ENCODE measurements at regions not wholly inside any gene's neighbourhood (a gene's known extent, or its start where the extent isn't known, plus 50 kb on each side); places are given as distances from the start of the nearest gene placed in this dataset.

- H3K4me1 ChIP-seq (ENCODE audit: control insufficient read depth in 3 of 3, insufficient read depth in 3 of 3, low read length in 3 of 3), result peaks cover 0 to 6% (median 0%) of the 10 kb centered on the region in 3 donors
- no peaks in the 10 kb centered on the region for H3K36me3 ChIP-seq (ENCODE audit: control insufficient read depth in 3 of 3, insufficient read depth in 3 of 3, low read length in 3 of 3)
These were observed 126.8 kb downstream of the SPATA31D1 start for GRCh38 chr9:82115331-82115730.

DNA sequence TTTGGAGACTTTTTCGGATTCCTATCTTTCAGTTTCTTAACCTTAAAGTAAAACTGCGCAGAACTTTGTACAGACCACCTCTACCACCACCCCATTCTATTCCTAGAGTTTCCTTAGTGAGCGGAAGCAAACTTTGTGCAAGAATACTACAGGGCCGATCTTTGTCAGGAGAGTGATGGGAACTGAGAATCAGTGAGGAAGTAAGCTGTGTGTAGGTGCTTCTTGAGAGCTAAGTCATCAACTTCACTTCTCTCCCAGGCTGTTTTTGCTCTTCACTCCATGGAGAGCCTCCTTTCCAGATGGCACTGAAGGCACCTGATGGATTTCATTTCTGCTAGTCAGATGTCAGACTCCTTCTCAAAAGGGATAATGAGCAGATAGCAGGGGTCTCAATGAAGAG is 127.3 kb downstream of the SPATA31D1 start:
- H3K9me3 ChIP-seq (ENCODE audit: control insufficient read depth in 3 of 3, low read length in 3 of 3), result no peaks in the 10 kb centered on the region
- H3K4me3 ChIP-seq (ENCODE audit: low read length in 3 of 3), result no peak overlapping the region
- H3K27me3 ChIP-seq (ENCODE audit: control insufficient read depth in 3 of 3, insufficient read depth in 3 of 3, low read length in 3 of 3), result no peaks in the 10 kb centered on the region
- H3K36me3 ChIP-seq (ENCODE audit: control insufficient read depth in 3 of 3, insufficient read depth in 3 of 3, low read length in 3 of 3), result no peaks in the 10 kb centered on the region
- peaks cover 0 to 6% (median 0%) of the 10 kb centered on the region in 3 donors for H3K4me1 ChIP-seq (ENCODE audit: control insufficient read depth in 3 of 3, insufficient read depth in 3 of 3, low read length in 3 of 3)
- no peak overlapping the region for H3K27ac ChIP-seq (ENCODE audit: low read depth, low read length)
- H3K9ac ChIP-seq (ENCODE audit: low read depth in 1 of 3, low read length in 3 of 3), result no peak overlapping the region

More at GRCh38 chr9:82115331-82115730, 126.8 kb downstream of the SPATA31D1 start:
- Histone ChIP-seq H3K4me3 (ENCODE audit: low read length in 3 of 3) (no peak overlapping the region), H3K27me3 (ENCODE audit: control insufficient read depth in 3 of 3, insufficient read depth in 3 of 3, low read length in 3 of 3) (no peaks in the 10 kb centered on the region), H3K9me3 (ENCODE audit: control insufficient read depth in 3 of 3, low read length in 3 of 3) (no peaks in the 10 kb centered on the region), H3K27ac (ENCODE audit: low read depth, low read length) (no peak overlapping the region), H3K9ac (ENCODE audit: low read depth in 1 of 3, low read length in 3 of 3) (no peak overlapping the region)

DNA sequence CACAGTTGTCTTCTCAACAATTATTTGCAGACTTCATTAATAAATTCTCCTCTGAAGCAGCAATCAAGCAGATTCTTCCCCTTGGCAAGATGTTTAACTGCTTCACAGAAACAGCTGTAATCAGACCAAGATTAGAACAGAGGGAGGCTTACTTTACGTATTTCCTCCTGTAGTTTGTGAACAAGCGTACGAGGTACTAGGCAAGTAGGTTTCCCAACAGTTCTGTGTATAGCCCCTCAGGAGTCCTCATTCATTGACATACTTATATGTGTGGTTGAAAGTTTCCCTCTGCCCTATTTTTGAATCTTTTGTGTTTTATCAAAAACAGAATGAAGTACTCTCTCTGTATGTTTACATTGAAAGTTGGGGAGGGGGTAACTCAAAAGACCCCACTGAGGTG is 128.0 kb downstream of the SPATA31D1 start:
- no peak overlapping the region for H3K9ac ChIP-seq (ENCODE audit: low read depth in 1 of 3, low read length in 3 of 3)

GRCh38 chr9:82117026-82117811 is 128.6 kb downstream of the SPATA31D1 start:
- H3K36me3 ChIP-seq (ENCODE audit: control insufficient read depth in 3 of 3, insufficient read depth in 3 of 3, low read length in 3 of 3), result no peaks in the 10 kb centered on the region
- peak overlapping the region in 1 of 3 donors; percentile 17 for H3K9ac ChIP-seq (ENCODE audit: low read depth in 1 of 3, low read length in 3 of 3)
- H3K27ac ChIP-seq (ENCODE audit: low read depth, low read length), result no peak overlapping the region
- H3K4me3 ChIP-seq (ENCODE audit: low read length in 3 of 3), result no peak overlapping the region
- no peaks in the 10 kb centered on the region for H3K27me3 ChIP-seq (ENCODE audit: control insufficient read depth in 3 of 3, insufficient read depth in 3 of 3, low read length in 3 of 3)
- H3K4me1 ChIP-seq (ENCODE audit: control insufficient read depth in 3 of 3, insufficient read depth in 3 of 3, low read length in 3 of 3), result peaks cover 0 to 6% (median 0%) of the 10 kb centered on the region in 3 donors
- H3K9me3 ChIP-seq (ENCODE audit: control insufficient read depth in 3 of 3, low read length in 3 of 3), result no peaks in the 10 kb centered on the region

More for the DNA sequence above, 128.0 kb downstream of the SPATA31D1 start:
- H3K27me3 ChIP-seq (ENCODE audit: control insufficient read depth in 3 of 3, insufficient read depth in 3 of 3, low read length in 3 of 3), result no peaks in the 10 kb centered on the region
- H3K4me1 ChIP-seq (ENCODE audit: control insufficient read depth in 3 of 3, insufficient read depth in 3 of 3, low read length in 3 of 3), result peaks cover 0 to 6% (median 0%) of the 10 kb centered on the region in 3 donors
- H3K36me3 ChIP-seq (ENCODE audit: control insufficient read depth in 3 of 3, insufficient read depth in 3 of 3, low read length in 3 of 3), result no peaks in the 10 kb centered on the region
- H3K4me3 ChIP-seq (ENCODE audit: low read length in 3 of 3), result no peak overlapping the region
- H3K27ac ChIP-seq (ENCODE audit: low read depth, low read length), result no peak overlapping the region
- H3K9me3 ChIP-seq (ENCODE audit: control insufficient read depth in 3 of 3, low read length in 3 of 3), result no peaks in the 10 kb centered on the region

- peaks cover 0 to under 1% (median 0%) of the 10 kb centered on the region in 3 donors for H3K4me1 ChIP-seq (ENCODE audit: control insufficient read depth in 3 of 3, insufficient read depth in 3 of 3, low read length in 3 of 3)
- no peaks in the 10 kb centered on the region for H3K36me3 ChIP-seq (ENCODE audit: control insufficient read depth in 3 of 3, insufficient read depth in 3 of 3, low read length in 3 of 3)
- no peak overlapping the region for H3K9ac ChIP-seq (ENCODE audit: low read depth in 1 of 3, low read length in 3 of 3)
- no peak overlapping the region for H3K27ac ChIP-seq (ENCODE audit: low read depth, low read length)
- H3K9me3 ChIP-seq (ENCODE audit: control insufficient read depth in 3 of 3, low read length in 3 of 3), result no peaks in the 10 kb centered on the region
- no peak overlapping the region for H3K4me3 ChIP-seq (ENCODE audit: low read length in 3 of 3)
- H3K27me3 ChIP-seq (ENCODE audit: control insufficient read depth in 3 of 3, insufficient read depth in 3 of 3, low read length in 3 of 3), result no peaks in the 10 kb centered on the region
These were observed 134.2 kb downstream of the SPATA31D1 start for GRCh38 chr9:82122731-82123130.

- no peaks in the 10 kb centered on the region for H3K27me3 ChIP-seq (ENCODE audit: control insufficient read depth in 3 of 3, insufficient read depth in 3 of 3, low read length in 3 of 3)
- H3K4me1 ChIP-seq (ENCODE audit: control insufficient read depth in 3 of 3, insufficient read depth in 3 of 3, low read length in 3 of 3), result no peaks in the 10 kb centered on the region
- no peaks in the 10 kb centered on the region for H3K9me3 ChIP-seq (ENCODE audit: control insufficient read depth in 3 of 3, low read length in 3 of 3)
- no peak overlapping the region for H3K4me3 ChIP-seq (ENCODE audit: low read length in 3 of 3)
- no peak overlapping the region for H3K9ac ChIP-seq (ENCODE audit: low read depth in 1 of 3, low read length in 3 of 3)
- H3K36me3 ChIP-seq (ENCODE audit: control insufficient read depth in 3 of 3, insufficient read depth in 3 of 3, low read length in 3 of 3), result no peaks in the 10 kb centered on the region
- H3K27ac ChIP-seq (ENCODE audit: low read depth, low read length), result no peak overlapping the region
These were observed 135.5 kb downstream of the SPATA31D1 start for GRCh38 chr9:82124090-82124489.

DNA sequence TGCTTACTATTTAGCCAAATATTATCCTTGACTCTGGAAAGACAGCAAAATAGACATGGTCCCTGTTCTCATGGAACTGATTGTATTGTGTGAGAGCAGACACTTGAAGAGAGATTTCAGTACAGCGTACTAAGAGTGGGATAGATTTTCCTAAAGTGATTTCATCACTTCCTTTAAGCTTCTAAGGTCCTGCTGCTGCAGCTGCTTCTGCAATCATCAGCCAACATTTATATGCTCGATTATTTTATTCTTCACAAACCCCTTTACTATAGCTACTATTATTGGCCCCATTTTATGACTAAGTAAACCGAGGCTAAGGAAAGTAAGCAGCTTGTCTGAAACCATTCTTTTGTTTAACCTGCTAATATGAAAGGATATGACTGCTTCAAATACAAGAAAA is 137.7 kb downstream of the SPATA31D1 start:
- Histone ChIP-seq H3K4me3 (ENCODE audit: low read length in 3 of 3) (no peak overlapping the region), H3K4me1 (ENCODE audit: control insufficient read depth in 3 of 3, insufficient read depth in 3 of 3, low read length in 3 of 3) (no peaks in the 10 kb centered on the region), H3K27me3 (ENCODE audit: control insufficient read depth in 3 of 3, insufficient read depth in 3 of 3, low read length in 3 of 3) (no peaks in the 10 kb centered on the region), H3K9me3 (ENCODE audit: control insufficient read depth in 3 of 3, low read length in 3 of 3) (no peaks in the 10 kb centered on the region), H3K27ac (ENCODE audit: low read depth, low read length) (no peak overlapping the region), H3K9ac (ENCODE audit: low read depth in 1 of 3, low read length in 3 of 3) (no peak overlapping the region), H3K36me3 (ENCODE audit: control insufficient read depth in 3 of 3, insufficient read depth in 3 of 3, low read length in 3 of 3) (no peaks in the 10 kb centered on the region)

GRCh38 chr9:82127465-82127864 is 138.9 kb downstream of the SPATA31D1 start:
- no peaks in the 10 kb centered on the region for H3K9me3 ChIP-seq (ENCODE audit: control insufficient read depth in 3 of 3, low read length in 3 of 3)

DNA sequence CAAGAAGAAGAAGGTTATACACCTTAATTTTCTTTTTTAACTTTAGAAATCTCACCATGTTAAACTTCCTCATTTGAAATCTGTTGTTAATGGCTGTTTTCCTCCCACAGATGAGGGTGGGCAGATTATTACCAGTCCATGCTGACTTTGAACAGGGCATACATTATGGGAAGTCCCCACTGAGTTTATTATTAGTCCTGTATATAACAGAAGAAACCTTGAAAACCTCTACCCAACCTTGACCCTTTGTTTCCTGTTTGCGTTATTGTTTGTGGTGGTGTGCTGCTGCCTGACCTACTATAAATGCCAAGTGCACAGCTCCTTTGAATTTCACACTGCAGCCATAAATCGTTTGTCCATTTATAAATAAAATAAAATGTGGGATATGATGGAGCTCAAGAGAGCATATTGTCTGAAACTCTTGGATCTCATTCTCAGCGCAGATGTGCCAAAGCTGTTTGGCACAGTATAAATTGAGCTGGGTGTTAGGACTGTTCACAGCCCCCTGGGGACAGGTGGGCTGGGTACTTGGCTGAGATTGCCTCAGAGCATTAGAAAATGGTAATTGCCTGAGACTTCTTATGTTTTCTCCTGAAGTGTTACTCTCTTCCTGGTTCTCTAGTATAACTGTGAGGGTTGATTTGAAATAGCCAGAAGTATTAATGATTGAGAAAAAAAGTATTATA is 139.6 kb downstream of the SPATA31D1 start:
- Histone ChIP-seq H3K4me3 (ENCODE audit: low read length in 3 of 3) (no peak overlapping the region), H3K4me1 (ENCODE audit: control insufficient read depth in 3 of 3, insufficient read depth in 3 of 3, low read length in 3 of 3) (no peaks in the 10 kb centered on the region), H3K27ac (ENCODE audit: low read depth, low read length) (no peak overlapping the region), H3K27me3 (ENCODE audit: control insufficient read depth in 3 of 3, insufficient read depth in 3 of 3, low read length in 3 of 3) (no peaks in the 10 kb centered on the region), H3K36me3 (ENCODE audit: control insufficient read depth in 3 of 3, insufficient read depth in 3 of 3, low read length in 3 of 3) (no peaks in the 10 kb centered on the region), H3K9ac (ENCODE audit: low read depth in 1 of 3, low read length in 3 of 3) (no peak overlapping the region), H3K9me3 (ENCODE audit: control insufficient read depth in 3 of 3, low read length in 3 of 3) (no peaks in the 10 kb centered on the region)

More at GRCh38 chr9:82127465-82127864, 138.9 kb downstream of the SPATA31D1 start:
- Histone ChIP-seq H3K4me3 (ENCODE audit: low read length in 3 of 3) (no peak overlapping the region), H3K27ac (ENCODE audit: low read depth, low read length) (no peak overlapping the region), H3K36me3 (ENCODE audit: control insufficient read depth in 3 of 3, insufficient read depth in 3 of 3, low read length in 3 of 3) (no peaks in the 10 kb centered on the region), H3K27me3 (ENCODE audit: control insufficient read depth in 3 of 3, insufficient read depth in 3 of 3, low read length in 3 of 3) (no peaks in the 10 kb centered on the region), H3K4me1 (ENCODE audit: control insufficient read depth in 3 of 3, insufficient read depth in 3 of 3, low read length in 3 of 3) (no peaks in the 10 kb centered on the region), H3K9ac (ENCODE audit: low read depth in 1 of 3, low read length in 3 of 3) (no peak overlapping the region)

DNA sequence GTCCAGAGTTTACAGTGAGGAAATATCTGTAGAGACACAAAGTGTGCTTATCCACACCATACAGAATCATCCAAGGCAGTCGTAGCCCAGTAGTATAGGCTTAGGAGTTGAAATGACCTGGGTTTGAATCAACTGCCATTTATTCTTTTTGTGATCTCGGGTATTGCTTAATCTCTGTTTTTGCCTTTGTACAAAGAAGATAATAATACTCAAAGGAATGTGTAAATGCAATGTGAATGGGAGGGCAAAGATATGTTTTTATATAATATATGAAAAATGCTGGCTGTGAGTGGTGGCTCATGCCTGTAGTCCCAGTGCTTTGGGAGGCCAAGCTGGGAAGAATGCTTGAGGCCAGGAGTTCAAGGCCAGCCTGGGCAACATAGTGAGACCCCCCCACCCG is 141.1 kb downstream of the SPATA31D1 start:
- Histone ChIP-seq H3K9me3 (ENCODE audit: control insufficient read depth in 3 of 3, low read length in 3 of 3) (no peaks in the 10 kb centered on the region), H3K9ac (ENCODE audit: low read depth in 1 of 3, low read length in 3 of 3) (no peak overlapping the region), H3K4me3 (ENCODE audit: low read length in 3 of 3) (no peak overlapping the region), H3K4me1 (ENCODE audit: control insufficient read depth in 3 of 3, insufficient read depth in 3 of 3, low read length in 3 of 3) (no peaks in the 10 kb centered on the region), H3K36me3 (ENCODE audit: control insufficient read depth in 3 of 3, insufficient read depth in 3 of 3, low read length in 3 of 3) (no peaks in the 10 kb centered on the region), H3K27me3 (ENCODE audit: control insufficient read depth in 3 of 3, insufficient read depth in 3 of 3, low read length in 3 of 3) (no peaks in the 10 kb centered on the region), H3K27ac (ENCODE audit: low read depth, low read length) (no peak overlapping the region)

All from skeletal muscle tissue (tissue), 3 donors.